Esophagus muscularis mucosa (tissue), 4 donors: ENCODE measurements at regions not wholly inside any gene's neighbourhood (a gene's known extent, or its start where the extent isn't known, plus 50 kb on each side); places are given as distances from the start of the nearest gene placed in this dataset.

Source experiments
- DNase-seq: peaks from one replicate; pipeline ENCODE4 v3.0.0-alpha.2; 2017; ENCODE audit errors: extremely low spot score
- H3K27ac ChIP-seq, 4 donors: fragments of 200-600 bp; sonication (generic); replicated peaks in 1 of 4; 1 replicate in 3 of 4; 2 replicates in 1 of 4; pipeline ENCODE4 v1.5.1; 2016 to 2019; ENCODE audit warnings: mild to moderate bottlenecking in 1 of 4
- H3K27me3 ChIP-seq, 4 donors: fragments of 200-600 bp; sonication (generic); one replicate each; pipeline versions ENCODE4 v1.5.1 to v1.6.0; 2016 to 2019
- H3K36me3 ChIP-seq, 4 donors: fragments of 200-600 bp; sonication (generic); one replicate each; pipeline ENCODE4 v1.5.1; 2016 to 2019
- H3K4me1 ChIP-seq, 4 donors: fragments of 200-600 bp; sonication (generic); one replicate each; pipeline ENCODE4 v1.5.1; 2016 to 2019
- H3K4me3 ChIP-seq, 4 donors: fragments of 200-600 bp; sonication (generic); 1 replicate in 2 of 4; 2 replicates in 2 of 4; pipeline ENCODE4 v1.5.1; 2016 to 2019; ENCODE audit warnings: mild to moderate bottlenecking in 4 of 4, moderate library complexity in 1 of 4
- H3K9me3 ChIP-seq, 4 donors: fragments of 200-600 bp; sonication (generic); 1 replicate in 3 of 4; 2 replicates in 1 of 4; pipeline ENCODE4 v1.5.1; 2016 to 2019
- CTCF ChIP-seq, 3 experiments: fragments of 200-600 bp in 2 of 3; fragments of 450-650 bp in 1 of 3; sonication (generic) in 2 of 3; IDR thresholded peaks; one replicate each; pipeline ENCODE4 v1.5.1; 2017 to 2019; ENCODE audit warnings: antibody characterized with exemption in 3 of 3, mild to moderate bottlenecking in 2 of 3, moderate library complexity in 1 of 3
- EP300 ChIP-seq: sonication (generic); formaldehyde crosslinking; IDR thresholded peaks from one replicate; pipeline ENCODE4 v1.6.1; 2017; ENCODE audit warnings: antibody characterized with exemption
- POLR2A ChIP-seq: fragments of 450-650 bp; IDR thresholded peaks from one replicate; pipeline ENCODE4 v1.6.1; 2017; ENCODE audit warnings: antibody characterized with exemption, moderate library complexity, mild to moderate bottlenecking, low read depth
- POLR2AphosphoS5 ChIP-seq, 2 donors: sonication (generic); formaldehyde crosslinking; IDR thresholded peaks; one replicate each; pipeline ENCODE4 v1.6.1; 2017; ENCODE audit warnings: antibody characterized with exemption in 2 of 2
- WGBS: methylation state at CpG from one replicate; pipeline ENCODE4 v1.1.5; 2018; 5-methylcytosine and 5-hydroxymethylcytosine counted together
- intact Hi-C: fragments of 100-400 bp; cut with DNase I; formaldehyde crosslinking; loops from one replicate; pipeline ENCODE4 v1.15.1; 2023

- Histone ChIP-seq H3K4me3 (no peak overlapping the region), H3K27me3 (no peaks in the 10 kb centered on the region), H3K27ac (peak overlapping the region in 2 of 4 donors; percentile 2 to 11), H3K4me1 (peaks cover 9 to 37% (median 25%) of the 10 kb centered on the region in 4 donors), H3K9me3 (no peaks in the 10 kb centered on the region), H3K36me3 (no peaks in the 10 kb centered on the region)
- intact Hi-C loops: no loop called here
- TF ChIP-seq EP300: no peak
- TF ChIP-seq CTCF (IDR thresholded peaks at IDR 0.05): no peak
- TF ChIP-seq POLR2A: no peak
- no peak for TF ChIP-seq POLR2AphosphoS5 (IDR thresholded peaks at IDR 0.05)
- 81% methylated on average over 5 of the region's 5 CpGs for WGBS
- DNase-seq: no peak
These were observed 200.1 kb upstream of the CELF2 start for GRCh38 chr10:10817609-10818008.

GRCh38 chr10:10818082-10818481 is 199.6 kb upstream of the CELF2 start:
- H3K27ac ChIP-seq: peak overlapping the region; percentile 2 to 38 (median 22)
- intact Hi-C loops: no loop called here
- DNase-seq: no peak

GRCh38 chr10:10819206-10819856 is 198.3 kb upstream of the CELF2 start:
- 79% methylated on average over 7 of the region's 7 CpGs for WGBS
- H3K9me3 ChIP-seq: no peaks in the 10 kb centered on the region
- TF ChIP-seq EP300: no peak
- TF ChIP-seq CTCF (IDR thresholded peaks at IDR 0.05): no peak
- no peak for TF ChIP-seq POLR2AphosphoS5 (IDR thresholded peaks at IDR 0.05)
- TF ChIP-seq POLR2A: no peak
- no peaks in the 10 kb centered on the region for H3K27me3 ChIP-seq
- no peak overlapping the region for H3K27ac ChIP-seq
- no peak overlapping the region for H3K4me3 ChIP-seq
- peaks cover 24 to 52% (median 38%) of the 10 kb centered on the region in 4 donors for H3K4me1 ChIP-seq
- no peaks in the 10 kb centered on the region for H3K36me3 ChIP-seq
- no peak for DNase-seq
- intact Hi-C loops: no loop called here

More at GRCh38 chr10:10818082-10818481, 199.6 kb upstream of the CELF2 start:
- no peak overlapping the region for H3K4me3 ChIP-seq
- H3K27me3 ChIP-seq: no peaks in the 10 kb centered on the region
- no peaks in the 10 kb centered on the region for H3K9me3 ChIP-seq
- H3K4me1 ChIP-seq: peaks cover 14 to 42% (median 29%) of the 10 kb centered on the region in 4 donors
- 60% methylated on average over 2 of the region's 2 CpGs for WGBS
- no peaks in the 10 kb centered on the region for H3K36me3 ChIP-seq
- TF ChIP-seq POLR2AphosphoS5 (IDR thresholded peaks at IDR 0.05) (peak in 1 of 2 donors; percentile 27), POLR2A (no peak)

GRCh38 chr10:10821926-10822325 is 195.7 kb upstream of the CELF2 start:
- H3K27me3 ChIP-seq: no peaks in the 10 kb centered on the region
- H3K4me3 ChIP-seq: no peak overlapping the region
- intact Hi-C loops: no loop called here
- H3K9me3 ChIP-seq: no peaks in the 10 kb centered on the region
- no peaks in the 10 kb centered on the region for H3K36me3 ChIP-seq
- DNase-seq: no peak
- no peak for TF ChIP-seq POLR2AphosphoS5 (IDR thresholded peaks at IDR 0.05)
- TF ChIP-seq POLR2A: no peak
- TF ChIP-seq EP300: no peak
- no peak for TF ChIP-seq CTCF (IDR thresholded peaks at IDR 0.05)
- peaks cover 36 to 55% (median 48%) of the 10 kb centered on the region in 4 donors for H3K4me1 ChIP-seq
- WGBS: 70% methylated on average over 6 of the region's 6 CpGs
- peak overlapping the region; percentile 66 to 84 (median 82) for H3K27ac ChIP-seq

GRCh38 chr10:10824591-10825148 is 193.0 kb upstream of the CELF2 start:
- H3K36me3 ChIP-seq: no peaks in the 10 kb centered on the region
- H3K27me3 ChIP-seq: no peaks in the 10 kb centered on the region
- 26% methylated on average over 8 of the region's 8 CpGs for WGBS
- peak overlapping the region; percentile 66 to 84 (median 82) for H3K27ac ChIP-seq
- DNase-seq: no peak
- intact Hi-C loops: no loop called here
- H3K9me3 ChIP-seq: no peaks in the 10 kb centered on the region
- peaks cover 41 to 69% (median 61%) of the 10 kb centered on the region in 4 donors for H3K4me1 ChIP-seq
- peak overlapping the region; percentile 16 to 39 (median 24) for H3K4me3 ChIP-seq
- TF ChIP-seq CTCF (IDR thresholded peaks at IDR 0.05) (no peak), POLR2AphosphoS5 (IDR thresholded peaks at IDR 0.05) (peak; percentile 24 to 74)
